ENCODE measurements at regions not wholly inside any gene's neighbourhood (a gene's known extent, or its start where the extent isn't known, plus 50 kb on each side); places are given as distances from the start of the nearest gene placed in this dataset.

GRCh38 chr13:47474839-47475238 lies 526.2 kb downstream of the SUCLA2 start:
- POLR2A ChIA-PET = no interaction called here
- no peaks in the 10 kb centered on the region for H3K9me3 Mint-ChIP-seq
- TF ChIP-seq, protein P1, sequence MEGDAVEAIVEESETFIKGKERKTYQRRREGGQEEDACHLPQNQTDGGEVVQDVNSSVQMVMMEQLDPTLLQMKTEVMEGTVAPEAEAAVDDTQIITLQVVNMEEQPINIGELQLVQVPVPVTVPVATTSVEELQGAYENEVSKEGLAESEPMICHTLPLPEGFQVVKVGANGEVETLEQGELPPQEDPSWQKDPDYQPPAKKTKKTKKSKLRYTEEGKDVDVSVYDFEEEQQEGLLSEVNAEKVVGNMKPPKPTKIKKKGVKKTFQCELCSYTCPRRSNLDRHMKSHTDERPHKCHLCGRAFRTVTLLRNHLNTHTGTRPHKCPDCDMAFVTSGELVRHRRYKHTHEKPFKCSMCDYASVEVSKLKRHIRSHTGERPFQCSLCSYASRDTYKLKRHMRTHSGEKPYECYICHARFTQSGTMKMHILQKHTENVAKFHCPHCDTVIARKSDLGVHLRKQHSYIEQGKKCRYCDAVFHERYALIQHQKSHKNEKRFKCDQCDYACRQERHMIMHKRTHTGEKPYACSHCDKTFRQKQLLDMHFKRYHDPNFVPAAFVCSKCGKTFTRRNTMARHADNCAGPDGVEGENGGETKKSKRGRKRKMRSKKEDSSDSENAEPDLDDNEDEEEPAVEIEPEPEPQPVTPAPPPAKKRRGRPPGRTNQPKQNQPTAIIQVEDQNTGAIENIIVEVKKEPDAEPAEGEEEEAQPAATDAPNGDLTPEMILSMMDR (IDR thresholded peaks at IDR 0.05) = no peak
- H3K36me3 Mint-ChIP-seq (ENCODE audit: low read depth) = no peaks in the 10 kb centered on the region
- H3K27ac Mint-ChIP-seq = no peak overlapping the region
- Histone ChIP-seq H3K4me1 (ENCODE audit: insufficient read depth, low read length) (no peaks in the 10 kb centered on the region), H3K4me3 (ENCODE audit: low read length) (no peak overlapping the region), H3K27me3 (ENCODE audit: control insufficient read depth in 1 of 2, insufficient read depth in 2 of 2, low read length in 2 of 2) (no peaks in the 10 kb centered on the region), H3K36me3 (ENCODE audit: insufficient read depth, low read length) (no peaks in the 10 kb centered on the region), H3K9me3 (ENCODE audit: control insufficient read depth in 1 of 2, insufficient read depth in 1 of 2, low read length in 2 of 2) (no peaks in the 10 kb centered on the region), H3K27ac (ENCODE audit: low read depth in 1 of 2, low read length in 2 of 2) (no peak overlapping the region)
- H3K4me3 Mint-ChIP-seq = no peak overlapping the region
- intact Hi-C loops (cut with DNase I, micrococcal nuclease) = no loop called here
- ATAC-seq (ENCODE audit: poor library complexity) (no peak), DNase-seq (no peak)
- CTCF ChIA-PET = no interaction called here
- no peaks in the 10 kb centered on the region for H3K27me3 Mint-ChIP-seq
- H3K4me1 Mint-ChIP-seq (ENCODE audit: low read depth) = no peaks in the 10 kb centered on the region

DNA sequence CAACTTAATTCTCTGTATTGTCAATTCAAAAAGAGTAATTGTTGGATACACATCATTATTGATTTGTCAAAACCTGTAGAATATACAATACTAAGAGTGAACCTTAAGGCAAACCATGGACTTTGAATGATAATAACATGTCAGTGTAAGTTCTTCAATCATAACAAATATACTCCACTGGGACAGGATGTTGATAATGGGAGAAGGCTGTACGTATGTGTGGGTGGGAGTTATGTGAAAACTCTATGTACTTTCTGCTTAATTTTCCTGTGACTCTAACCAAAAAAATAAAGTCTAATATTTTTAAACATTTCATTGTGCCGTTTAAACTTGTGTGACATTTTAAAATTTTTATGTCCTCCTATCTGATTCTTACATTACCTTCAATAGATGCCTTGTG lies 526.7 kb downstream of the SUCLA2 start:
- POLR2A ChIA-PET = no interaction called here
- intact Hi-C loops (cut with DNase I, micrococcal nuclease) = no loop called here
- Mint-ChIP-seq H3K36me3 (ENCODE audit: low read depth) (no peaks in the 10 kb centered on the region), H3K4me3 (no peak overlapping the region), H3K4me1 (ENCODE audit: low read depth) (no peaks in the 10 kb centered on the region), H3K27ac (no peak overlapping the region), H3K27me3 (no peaks in the 10 kb centered on the region), H3K9me3 (no peaks in the 10 kb centered on the region)
- no peaks in the 10 kb centered on the region for H3K4me1 ChIP-seq (ENCODE audit: insufficient read depth, low read length)
- H3K9me3 ChIP-seq (ENCODE audit: control insufficient read depth in 1 of 2, insufficient read depth in 1 of 2, low read length in 2 of 2) = no peaks in the 10 kb centered on the region
- no peaks in the 10 kb centered on the region for H3K36me3 ChIP-seq (ENCODE audit: insufficient read depth, low read length)
- no peak for ATAC-seq (ENCODE audit: poor library complexity)
- DNase-seq = no peak
- CTCF ChIA-PET = no interaction called here
- H3K27me3 ChIP-seq (ENCODE audit: control insufficient read depth in 1 of 2, insufficient read depth in 2 of 2, low read length in 2 of 2) = no peaks in the 10 kb centered on the region
- no peak overlapping the region for H3K4me3 ChIP-seq (ENCODE audit: low read length)
- TF ChIP-seq, protein P1 (IDR thresholded peaks at IDR 0.05) = no peak
- H3K27ac ChIP-seq (ENCODE audit: low read depth in 1 of 2, low read length in 2 of 2) = no peak overlapping the region

DNA sequence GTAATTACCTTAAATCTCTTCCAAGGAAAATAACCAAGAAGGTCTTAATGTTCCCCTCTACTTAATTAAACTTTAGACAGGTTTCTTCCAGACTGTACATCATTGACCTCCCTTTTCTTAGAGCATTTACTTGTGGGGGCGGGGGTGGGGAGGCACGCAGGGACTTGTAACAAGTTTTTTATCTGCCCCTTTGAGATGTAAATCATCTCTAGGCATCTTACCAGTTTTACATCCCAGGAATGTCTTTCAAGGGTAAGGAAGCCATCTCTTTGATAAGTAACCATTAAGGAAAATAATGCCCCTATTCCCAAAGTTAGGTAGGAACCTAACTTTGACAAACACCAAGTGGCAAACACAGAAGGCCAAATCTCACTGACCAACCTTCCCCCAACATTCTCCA lies 528.6 kb downstream of the SUCLA2 start:
- H3K4me3 Mint-ChIP-seq = no peak overlapping the region
- no peaks in the 10 kb centered on the region for H3K27me3 Mint-ChIP-seq
- no peaks in the 10 kb centered on the region for H3K9me3 Mint-ChIP-seq
- no peaks in the 10 kb centered on the region for H3K4me1 ChIP-seq (ENCODE audit: insufficient read depth, low read length)
- no peaks in the 10 kb centered on the region for H3K36me3 Mint-ChIP-seq (ENCODE audit: low read depth)
- intact Hi-C loops (cut with DNase I, micrococcal nuclease) = no loop called here
- ChIA-PET CTCF (no interaction called here), POLR2A (interaction anchor here (0.6 kb wide), 1 partner anchor 75 kb away, joined by 5 read pairs; no protein-coding TSS in a partner anchor)
- no peak overlapping the region for H3K27ac ChIP-seq (ENCODE audit: low read depth in 1 of 2, low read length in 2 of 2)
- no peaks in the 10 kb centered on the region for H3K36me3 ChIP-seq (ENCODE audit: insufficient read depth, low read length)
- H3K27me3 ChIP-seq (ENCODE audit: control insufficient read depth in 1 of 2, insufficient read depth in 2 of 2, low read length in 2 of 2) = no peaks in the 10 kb centered on the region
- ATAC-seq (ENCODE audit: poor library complexity) (no peak), DNase-seq (no peak)
- H3K4me1 Mint-ChIP-seq (ENCODE audit: low read depth) = no peaks in the 10 kb centered on the region
- H3K4me3 ChIP-seq (ENCODE audit: low read length) = no peak overlapping the region
- no peaks in the 10 kb centered on the region for H3K9me3 ChIP-seq (ENCODE audit: control insufficient read depth in 1 of 2, insufficient read depth in 1 of 2, low read length in 2 of 2)
- TF ChIP-seq, protein P1 (IDR thresholded peaks at IDR 0.05) = no peak
- no peak overlapping the region for H3K27ac Mint-ChIP-seq
